Smooth muscle cell (in vitro differentiated cells): ENCODE measurements at regions not wholly inside any gene's neighbourhood (a gene's known extent, or its start where the extent isn't known, plus 50 kb on each side); places are given as distances from the start of the nearest gene placed in this dataset.

Source experiments
- DNase-seq: peaks from one replicate; lab custom pipeline; 2025; ENCODE audit not compliant: unreplicated experiment; lab: John Stamatoyannopoulos, UW
- H2AFZ ChIP-seq: fragments of 200-600 bp; sonication (generic); 2 replicates; pipeline ENCODE4 v1.6.0; 2016; ENCODE audit warnings: antibody characterized with exemption, low read depth, mild to moderate bottlenecking
- H3F3A ChIP-seq: fragments of 200-600 bp; sonication (generic); 2 replicates; pipeline ENCODE4 v1.6.0; 2017; ENCODE audit warnings: antibody characterized with exemption, low read depth
- H3K27ac ChIP-seq: fragments of 200-600 bp; sonication (generic); 2 replicates; pipeline ENCODE4 v1.5.1; 2016; ENCODE audit warnings: low read depth, mild to moderate bottlenecking
- H3K27me3 ChIP-seq: fragments of 200-600 bp; sonication (generic); 2 replicates; pipeline ENCODE4 v1.6.1; 2016; ENCODE audit warnings: low read depth, mild to moderate bottlenecking
- H3K36me3 ChIP-seq: fragments of 200-600 bp; sonication (generic); 2 replicates; pipeline ENCODE4 v1.5.1; 2016; ENCODE audit warnings: low read depth
- H3K4me1 ChIP-seq: fragments of 200-600 bp; sonication (generic); 2 replicates; pipeline ENCODE4 v1.5.1; 2016; ENCODE audit warnings: low read depth
- H3K4me2 ChIP-seq: fragments of 200-600 bp; sonication (generic); 2 replicates; pipeline ENCODE4 v1.6.0; 2016; ENCODE audit warnings: mild to moderate bottlenecking
- H3K4me3 ChIP-seq: fragments of 200-600 bp; sonication (generic); 2 replicates; pipeline ENCODE4 v1.5.1; 2016; ENCODE audit warnings: mild to moderate bottlenecking
- H3K79me2 ChIP-seq: fragments of 200-600 bp; sonication (generic); 2 replicates; pipeline ENCODE4 v1.6.0; 2016; ENCODE audit warnings: low read depth, mild to moderate bottlenecking
- H3K9ac ChIP-seq: fragments of 200-600 bp; sonication (generic); 2 replicates; pipeline ENCODE4 v1.6.0; 2016; ENCODE audit warnings: low read depth
- H3K9me3 ChIP-seq: fragments of 200-600 bp; sonication (generic); replicated peaks from 2 replicates; pipeline ENCODE4 v1.5.1; 2016; ENCODE audit warnings: low read depth
- H4K20me1 ChIP-seq: fragments of 200-600 bp; sonication (generic); 2 replicates; pipeline ENCODE4 v1.6.0; 2016; ENCODE audit warnings: low read depth
- WGBS: methylation state at CpG from one replicate; pipeline ENCODE4 v1.1.7; 2016; ENCODE audit warnings: low lambda C conversion rate; 5-methylcytosine and 5-hydroxymethylcytosine counted together
- TF ChIP-seq, protein P1 (sequence below): fragments of 200-600 bp; sonication (generic); IDR thresholded peaks from 2 replicates; pipeline ENCODE4 v1.5.1; 2017; ENCODE audit warnings: borderline replicate concordance, mild to moderate bottlenecking, antibody characterized with exemption; ENCODE audit not compliant: insufficient read depth, poor library complexity, severe bottlenecking

DNA sequence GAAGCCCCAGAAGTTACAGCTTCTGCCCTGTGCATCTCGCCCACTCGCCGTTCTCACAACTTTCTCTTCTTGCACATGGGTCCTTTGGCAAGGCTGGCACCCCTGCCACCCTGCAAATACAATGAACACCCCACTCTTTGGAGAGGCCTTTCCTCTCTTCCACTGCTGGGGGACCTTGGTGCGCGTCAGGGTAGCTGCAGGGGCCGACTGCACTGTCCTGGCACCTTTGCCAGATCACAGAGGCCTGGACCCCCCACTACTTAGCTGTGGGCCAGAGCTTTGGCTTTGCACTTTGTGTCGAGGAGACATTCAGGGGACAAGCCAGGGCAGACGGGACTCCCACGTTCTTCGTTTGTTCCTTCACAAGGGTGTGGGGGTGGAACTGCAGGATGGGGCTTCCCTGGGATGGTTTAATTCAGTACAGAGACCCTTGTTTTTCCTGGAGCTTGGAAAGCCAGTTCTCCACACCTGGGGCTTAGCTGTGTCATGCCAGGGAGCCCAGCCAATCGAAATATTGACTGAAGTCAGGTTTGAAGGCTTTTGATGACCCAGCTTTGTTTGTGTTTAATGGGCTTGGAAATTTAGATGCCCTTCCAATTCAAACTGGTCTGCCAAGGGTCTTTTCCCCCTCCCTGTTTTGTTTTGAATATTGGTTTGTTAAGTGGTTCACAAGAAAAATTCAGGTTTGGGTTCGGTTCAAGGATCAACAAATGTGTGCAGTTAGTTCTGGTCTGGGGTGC is 256.1 kb upstream of the TLE3 start:
- H3K4me3 ChIP-seq, result no peak overlapping the region
- H3K9ac ChIP-seq, result no peak overlapping the region
- H3K27ac ChIP-seq, result no peak overlapping the region
- H3K79me2 ChIP-seq, result no peaks in the 10 kb centered on the region
- WGBS, result 90% methylated on average over 12 of the region's 12 CpGs
- H3K9me3 ChIP-seq, result no peaks in the 10 kb centered on the region
- no peaks in the 10 kb centered on the region for H3K27me3 ChIP-seq
- no peak overlapping the region for H2AFZ ChIP-seq
- H3K4me2 ChIP-seq, result no peak overlapping the region
- TF ChIP-seq, protein P1, sequence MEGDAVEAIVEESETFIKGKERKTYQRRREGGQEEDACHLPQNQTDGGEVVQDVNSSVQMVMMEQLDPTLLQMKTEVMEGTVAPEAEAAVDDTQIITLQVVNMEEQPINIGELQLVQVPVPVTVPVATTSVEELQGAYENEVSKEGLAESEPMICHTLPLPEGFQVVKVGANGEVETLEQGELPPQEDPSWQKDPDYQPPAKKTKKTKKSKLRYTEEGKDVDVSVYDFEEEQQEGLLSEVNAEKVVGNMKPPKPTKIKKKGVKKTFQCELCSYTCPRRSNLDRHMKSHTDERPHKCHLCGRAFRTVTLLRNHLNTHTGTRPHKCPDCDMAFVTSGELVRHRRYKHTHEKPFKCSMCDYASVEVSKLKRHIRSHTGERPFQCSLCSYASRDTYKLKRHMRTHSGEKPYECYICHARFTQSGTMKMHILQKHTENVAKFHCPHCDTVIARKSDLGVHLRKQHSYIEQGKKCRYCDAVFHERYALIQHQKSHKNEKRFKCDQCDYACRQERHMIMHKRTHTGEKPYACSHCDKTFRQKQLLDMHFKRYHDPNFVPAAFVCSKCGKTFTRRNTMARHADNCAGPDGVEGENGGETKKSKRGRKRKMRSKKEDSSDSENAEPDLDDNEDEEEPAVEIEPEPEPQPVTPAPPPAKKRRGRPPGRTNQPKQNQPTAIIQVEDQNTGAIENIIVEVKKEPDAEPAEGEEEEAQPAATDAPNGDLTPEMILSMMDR, result no peak
- no peaks in the 10 kb centered on the region for H4K20me1 ChIP-seq
- DNase-seq, result no peak
- H3F3A ChIP-seq, result no peaks in the 10 kb centered on the region
- peaks cover 6% of the 10 kb centered on the region for H3K4me1 ChIP-seq
- no peaks in the 10 kb centered on the region for H3K36me3 ChIP-seq

DNA sequence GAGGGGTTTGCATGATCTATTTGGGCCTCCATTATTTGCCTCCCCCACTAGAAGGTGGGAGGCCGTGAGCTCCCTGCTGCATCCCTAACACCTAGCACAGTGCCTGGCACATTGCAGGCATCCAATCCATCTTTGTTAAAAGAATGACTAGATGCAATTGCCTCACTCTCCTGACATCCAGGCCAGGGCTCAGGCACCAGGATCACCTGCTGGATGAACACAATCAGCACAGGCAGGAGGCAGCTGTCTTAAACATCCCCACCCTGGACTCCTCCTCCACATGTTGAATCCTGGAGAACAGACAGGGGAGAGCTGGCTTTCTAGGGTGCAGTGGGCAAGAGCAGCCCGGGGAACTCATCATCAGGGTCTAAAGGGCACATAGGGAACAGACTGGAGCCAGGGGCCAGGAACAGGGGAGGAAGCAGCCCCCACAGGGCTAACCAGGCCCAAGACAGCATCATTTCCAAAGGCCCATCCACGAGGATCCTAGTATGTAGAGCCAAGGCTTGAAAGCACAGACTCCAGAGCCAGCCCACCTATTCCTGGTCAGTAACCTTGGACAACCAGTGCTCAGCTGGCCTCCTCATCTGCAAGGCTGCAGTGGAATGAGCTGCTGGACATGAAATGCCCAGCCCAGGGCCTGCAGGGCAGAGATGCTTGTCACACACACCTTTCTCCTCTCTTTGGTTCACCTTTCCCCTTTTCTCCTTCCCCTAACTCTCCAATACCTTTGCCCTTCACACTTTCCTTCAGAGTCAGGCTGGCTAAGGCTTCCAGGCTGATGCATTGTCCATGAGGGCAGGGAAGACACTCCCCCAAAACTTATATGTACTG is 254.4 kb upstream of the TLE3 start:
- no peaks in the 10 kb centered on the region for H3K9me3 ChIP-seq
- TF ChIP-seq, protein P1, result no peak
- H3K4me2 ChIP-seq, result no peak overlapping the region
- H3K27me3 ChIP-seq, result no peaks in the 10 kb centered on the region
- H3K4me3 ChIP-seq, result no peak overlapping the region
- no peaks in the 10 kb centered on the region for H3K79me2 ChIP-seq
- WGBS, result 95% methylated on average over 3 of the region's 3 CpGs
- DNase-seq, result no peak
- no peak overlapping the region for H3K9ac ChIP-seq
- no peak overlapping the region for H2AFZ ChIP-seq
- no peaks in the 10 kb centered on the region for H3F3A ChIP-seq
- H3K4me1 ChIP-seq, result peaks cover 5% of the 10 kb centered on the region
- H3K36me3 ChIP-seq, result no peaks in the 10 kb centered on the region
- H4K20me1 ChIP-seq, result no peaks in the 10 kb centered on the region
- H3K27ac ChIP-seq, result no peak overlapping the region

DNA sequence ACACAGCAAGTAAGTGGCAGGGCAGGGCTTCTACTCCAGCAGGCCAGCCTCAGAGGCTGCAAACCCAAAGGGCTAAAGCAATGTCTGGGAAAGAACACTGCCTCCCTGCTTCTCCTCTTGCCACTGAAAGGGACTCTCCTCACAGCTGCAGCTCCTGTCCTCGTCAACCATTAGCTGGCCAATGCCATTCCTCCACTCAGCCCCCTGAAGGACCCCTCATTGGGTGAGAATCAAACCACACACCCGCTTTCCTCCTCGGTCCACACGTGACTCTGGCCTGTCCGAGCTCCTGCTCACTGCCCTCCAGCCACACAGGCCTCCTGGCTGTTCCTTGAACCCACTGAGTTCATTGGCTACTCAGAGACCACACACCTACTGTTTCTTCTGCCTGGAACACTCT is 253.7 kb upstream of the TLE3 start:
- no peak for DNase-seq
- 94% methylated on average over 5 of the region's 5 CpGs for WGBS
- Histone ChIP-seq H3K9ac (no peak overlapping the region), H4K20me1 (no peaks in the 10 kb centered on the region), H3K4me1 (no peaks in the 10 kb centered on the region), H3K27ac (no peak overlapping the region), H3K27me3 (no peaks in the 10 kb centered on the region), H3K79me2 (no peaks in the 10 kb centered on the region), H2AFZ (no peak overlapping the region), H3F3A (no peaks in the 10 kb centered on the region), H3K4me2 (no peak overlapping the region), H3K36me3 (no peaks in the 10 kb centered on the region), H3K9me3 (no peaks in the 10 kb centered on the region), H3K4me3 (no peak overlapping the region)
- TF ChIP-seq, protein P1, result no peak
